SK-N-SH (cell line): ENCODE measurements at regions not wholly inside any gene's neighbourhood (a gene's known extent, or its start where the extent isn't known, plus 50 kb on each side); places are given as distances from the start of the nearest gene placed in this dataset.

Source experiments
- TAF1 ChIP-seq: IDR thresholded peaks from 2 replicates; pipeline ENCODE4 v1.6.1; 2012; ENCODE audit warnings: low read depth, mild to moderate bottlenecking, low read length, moderate library complexity, borderline replicate concordance
- USF2 ChIP-seq: fragments of 150-350 bp; IDR thresholded peaks from 2 replicates; pipeline ENCODE4 v1.6.1; 2017; ENCODE audit warnings: antibody characterized with exemption, low read length, low read depth, borderline replicate concordance
- TF ChIP-seq, protein P1 (sequence below): IDR thresholded peaks from 2 replicates; pipeline ENCODE4; 2012

GRCh38 chr11:130707217-130707616 is 209.1 kb downstream of the SNX19 start:
- TF ChIP-seq, protein P1, sequence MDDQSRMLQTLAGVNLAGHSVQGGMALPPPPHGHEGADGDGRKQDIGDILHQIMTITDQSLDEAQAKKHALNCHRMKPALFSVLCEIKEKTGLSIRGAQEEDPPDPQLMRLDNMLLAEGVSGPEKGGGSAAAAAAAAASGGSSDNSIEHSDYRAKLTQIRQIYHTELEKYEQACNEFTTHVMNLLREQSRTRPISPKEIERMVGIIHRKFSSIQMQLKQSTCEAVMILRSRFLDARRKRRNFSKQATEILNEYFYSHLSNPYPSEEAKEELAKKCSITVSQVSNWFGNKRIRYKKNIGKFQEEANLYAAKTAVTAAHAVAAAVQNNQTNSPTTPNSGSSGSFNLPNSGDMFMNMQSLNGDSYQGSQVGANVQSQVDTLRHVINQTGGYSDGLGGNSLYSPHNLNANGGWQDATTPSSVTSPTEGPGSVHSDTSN: no peak
- TF ChIP-seq USF2 (no peak), TAF1 (no peak)
